Inflammatory macrophage treated with lipopolysaccharide for 1 hour (primary cell): ENCODE measurements at regions not wholly inside any gene's neighbourhood (a gene's known extent, or its start where the extent isn't known, plus 50 kb on each side); places are given as distances from the start of the nearest gene placed in this dataset.

Experiments
- DNase-seq, 2 donors: peaks; one replicate each; pipeline ENCODE4 v3.0.0-alpha.2; 2020 to 2022

GRCh38 chr18:42412896-42413295 lies 457.9 kb downstream of the PIK3C3 start:
- DNase-seq, result no peak

DNA sequence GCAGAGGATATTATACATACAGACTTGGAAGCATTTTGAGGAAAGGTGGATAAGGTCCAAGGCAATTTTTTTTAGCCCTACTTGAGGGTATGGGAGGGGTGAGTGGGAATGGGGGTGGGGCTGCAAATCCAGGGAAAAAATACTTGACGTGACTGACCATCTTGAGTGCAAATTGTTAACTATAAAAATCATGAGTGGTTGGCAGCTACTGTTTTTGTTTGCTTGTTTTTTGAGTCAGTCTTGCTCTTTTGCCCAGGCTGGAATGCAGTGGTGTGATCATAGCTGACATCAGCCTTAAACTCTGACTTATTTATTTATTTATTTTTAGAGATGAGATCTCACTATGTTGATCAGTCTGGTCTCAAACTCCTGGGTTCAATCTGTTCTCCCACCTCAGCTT lies 458.8 kb downstream of the PIK3C3 start:
- DNase-seq, result no peak

GRCh38 chr18:42414756-42415454 lies 459.9 kb downstream of the PIK3C3 start:
- DNase-seq, result no peak

- DNase-seq, result no peak
Measured at GRCh38 chr18:42417189-42417588, 462.2 kb downstream of the PIK3C3 start.

DNA sequence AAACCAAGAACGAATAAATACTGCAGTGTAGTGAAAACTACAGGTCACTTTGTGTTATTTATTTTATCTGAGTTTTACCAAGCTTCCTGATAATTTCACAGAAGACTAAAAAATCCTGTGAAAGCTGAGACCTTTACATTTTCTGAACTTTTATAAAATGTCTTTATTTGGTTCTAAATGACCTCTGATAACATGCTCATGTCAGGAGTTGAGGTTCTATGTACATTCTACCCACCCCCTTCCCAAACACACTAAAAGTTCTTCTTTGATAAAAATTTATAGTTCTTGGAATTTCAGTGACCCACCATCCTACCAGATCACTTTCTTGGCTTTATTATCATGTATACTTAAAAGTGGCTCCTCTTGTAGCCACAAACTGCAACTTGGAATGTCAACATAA lies 463.1 kb downstream of the PIK3C3 start:
- DNase-seq, result no peak

DNA sequence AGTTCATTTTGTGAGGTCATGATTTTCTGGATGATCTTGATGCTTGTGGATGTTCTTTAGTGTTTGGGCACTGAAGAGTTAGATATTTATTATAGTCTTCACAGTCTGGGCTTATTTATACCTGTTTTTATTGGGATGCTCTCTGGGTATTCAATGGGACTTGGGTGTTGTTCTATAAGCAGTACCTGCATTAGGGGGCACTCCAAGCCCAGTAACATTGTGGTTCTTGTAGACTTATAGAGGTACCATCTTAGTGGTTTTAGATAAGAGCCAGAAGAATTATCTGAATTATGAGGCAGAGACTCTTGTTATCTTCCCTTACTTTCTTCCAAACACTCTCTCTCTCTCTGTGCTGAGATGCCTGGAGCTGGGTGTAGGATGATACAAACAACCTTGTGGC lies 470.0 kb downstream of the PIK3C3 start:
- no peak for DNase-seq

DNA sequence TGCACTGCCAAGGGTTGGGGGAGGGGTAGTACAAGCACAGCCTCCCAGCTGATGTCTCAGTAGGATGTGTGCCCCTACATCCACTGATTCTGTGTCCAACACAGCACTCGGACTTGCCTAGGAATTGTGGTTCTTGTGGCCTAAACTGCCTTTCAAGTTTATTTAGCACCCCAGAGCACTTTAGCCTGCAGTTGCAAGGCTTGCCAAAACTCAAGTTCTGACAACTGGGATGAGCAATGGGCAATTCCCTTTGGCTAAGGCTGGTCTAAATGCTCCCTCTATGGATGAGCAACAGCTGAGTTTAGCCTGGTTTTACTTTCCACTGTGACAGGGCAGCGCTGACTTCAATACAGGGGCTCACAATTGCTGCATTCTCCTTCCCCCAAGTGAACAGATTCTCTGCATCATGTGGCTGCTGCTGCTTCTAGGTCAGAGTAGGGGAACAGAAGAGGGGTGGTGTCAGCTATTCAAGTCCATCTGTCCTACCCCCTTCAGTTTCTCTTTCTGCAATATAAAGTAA lies 471.5 kb downstream of the PIK3C3 start:
- DNase-seq, result no peak

- no peak for DNase-seq
Measured at GRCh38 chr18:42429196-42429595, 474.2 kb downstream of the PIK3C3 start.

DNA sequence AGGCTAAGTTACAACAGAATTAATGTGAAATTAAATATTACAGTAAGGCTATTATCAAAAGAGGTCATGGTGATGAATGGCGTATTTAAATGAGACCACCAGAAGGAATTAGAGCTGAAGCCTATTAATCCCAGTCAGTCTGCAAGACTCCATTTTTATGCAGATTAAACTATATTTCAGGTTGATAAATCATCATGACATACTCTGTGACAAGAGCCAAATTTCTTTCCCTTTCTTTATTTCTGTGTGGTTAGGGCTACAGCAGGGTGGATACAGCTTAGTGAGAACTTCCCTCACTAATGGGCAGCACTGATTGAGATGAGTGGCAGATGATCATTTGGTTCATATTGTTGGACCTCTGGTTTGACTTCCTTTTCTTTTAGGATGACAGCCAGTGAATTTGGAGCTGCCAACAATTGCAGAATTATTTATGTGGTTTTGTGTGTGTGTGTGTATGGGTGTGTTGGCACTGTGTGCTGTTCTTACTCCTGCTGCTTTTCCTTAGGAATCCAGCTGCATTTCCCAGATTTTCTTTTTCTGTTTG lies 481.3 kb downstream of the PIK3C3 start:
- no peak for DNase-seq

GRCh38 chr18:42437001-42437400 lies 482.0 kb downstream of the PIK3C3 start:
- DNase-seq, result no peak

DNA sequence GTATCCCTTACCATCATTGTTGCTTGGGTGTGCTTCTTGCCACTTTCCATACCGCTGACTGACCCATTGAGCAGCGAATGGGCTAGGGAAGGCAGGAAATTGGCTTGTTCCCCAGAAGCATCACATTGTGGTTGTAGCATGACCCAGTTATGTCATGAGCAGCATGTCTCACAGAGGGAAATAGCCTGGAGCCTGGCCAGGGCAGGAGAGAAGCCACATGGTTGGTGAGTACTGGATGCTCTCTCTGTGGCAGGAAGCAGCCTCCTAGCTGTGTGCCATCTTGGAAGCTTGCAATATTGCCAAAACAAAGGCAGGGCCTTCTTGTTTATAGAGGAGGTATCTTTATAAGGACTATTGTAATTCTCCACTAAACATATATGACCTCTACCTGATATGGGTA lies 482.6 kb downstream of the PIK3C3 start:
- no peak for DNase-seq

DNA sequence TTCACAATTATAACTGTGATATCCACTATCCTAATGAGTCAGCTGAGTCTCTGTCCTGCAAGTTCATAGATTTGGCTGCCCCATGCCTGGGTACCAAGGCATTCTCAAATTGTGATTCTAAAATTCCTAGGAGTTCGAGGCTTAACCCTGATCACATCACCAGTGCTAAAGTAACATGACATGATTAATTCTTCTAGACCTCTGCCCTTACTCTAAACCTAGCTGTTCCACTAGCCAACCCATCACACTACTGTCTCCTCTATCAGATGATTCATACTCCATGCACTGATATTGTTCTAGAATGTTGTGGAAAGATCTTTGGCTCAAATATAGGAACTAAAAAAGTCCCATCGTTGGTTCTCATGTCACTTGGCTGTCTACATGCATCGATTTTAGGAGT lies 487.6 kb downstream of the PIK3C3 start:
- DNase-seq, result no peak

- DNase-seq, result no peak
Measured at GRCh38 chr18:42444349-42444748, 489.3 kb downstream of the PIK3C3 start.

DNA sequence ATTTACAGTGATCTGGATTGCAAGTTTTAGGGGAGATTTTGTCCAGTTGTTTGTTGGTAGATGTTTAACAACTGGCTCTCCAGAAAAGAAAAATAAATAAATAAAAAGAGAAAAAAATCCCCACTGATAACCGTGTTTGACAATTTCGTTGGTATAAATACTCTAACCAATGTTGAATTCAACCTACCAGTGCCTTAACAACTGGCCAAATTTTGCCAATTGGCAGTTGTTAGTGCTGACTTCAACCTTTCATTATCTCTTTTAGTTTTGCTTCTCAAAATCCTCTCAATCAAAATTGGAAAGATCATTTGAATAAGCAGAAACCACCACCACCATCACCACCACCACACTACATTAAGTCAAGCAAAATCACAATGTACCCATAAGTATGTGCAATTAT lies 490.3 kb downstream of the PIK3C3 start:
- no peak for DNase-seq

DNA sequence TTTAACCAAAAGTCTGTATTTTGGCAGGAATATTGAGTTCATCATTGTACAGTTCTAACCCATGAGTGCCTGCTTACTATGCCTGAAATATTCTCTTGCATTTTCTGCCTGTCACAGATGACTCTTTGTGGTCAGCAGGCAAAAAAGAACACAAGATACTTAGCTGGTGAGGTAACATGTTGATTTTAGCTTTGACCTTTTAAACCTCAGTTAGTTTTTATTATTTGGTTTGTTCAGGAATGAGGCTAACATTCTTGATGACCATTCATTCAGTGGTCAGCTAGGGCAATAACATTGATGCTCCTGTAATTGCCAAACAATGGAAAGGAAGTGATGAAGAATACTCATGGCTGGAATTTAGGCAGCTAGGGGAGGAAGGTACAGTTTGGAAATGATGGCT lies 491.2 kb downstream of the PIK3C3 start:
- no peak for DNase-seq

DNA sequence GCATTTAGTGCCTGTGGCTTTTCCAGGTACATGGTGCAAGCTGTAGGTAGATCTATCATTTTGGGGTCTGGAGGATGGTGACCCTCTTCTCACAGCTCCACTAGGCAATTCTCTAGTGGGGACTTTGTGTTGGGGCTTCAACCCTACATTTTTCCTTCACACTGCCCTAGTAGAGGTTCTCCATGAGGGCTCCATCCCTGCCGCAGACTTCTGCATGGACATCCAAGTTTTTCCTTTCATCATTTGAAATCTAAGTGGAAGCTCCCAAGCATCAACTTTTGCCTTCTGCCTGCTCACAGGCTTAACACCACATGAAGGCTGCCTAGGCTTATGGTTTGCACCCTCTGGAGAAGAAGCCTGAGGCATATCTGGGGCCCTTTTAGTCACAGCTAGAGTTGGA lies 492.7 kb downstream of the PIK3C3 start:
- DNase-seq, result no peak

- DNase-seq, result no peak
Measured at GRCh38 chr18:42458226-42458625, 503.2 kb downstream of the PIK3C3 start.

DNA sequence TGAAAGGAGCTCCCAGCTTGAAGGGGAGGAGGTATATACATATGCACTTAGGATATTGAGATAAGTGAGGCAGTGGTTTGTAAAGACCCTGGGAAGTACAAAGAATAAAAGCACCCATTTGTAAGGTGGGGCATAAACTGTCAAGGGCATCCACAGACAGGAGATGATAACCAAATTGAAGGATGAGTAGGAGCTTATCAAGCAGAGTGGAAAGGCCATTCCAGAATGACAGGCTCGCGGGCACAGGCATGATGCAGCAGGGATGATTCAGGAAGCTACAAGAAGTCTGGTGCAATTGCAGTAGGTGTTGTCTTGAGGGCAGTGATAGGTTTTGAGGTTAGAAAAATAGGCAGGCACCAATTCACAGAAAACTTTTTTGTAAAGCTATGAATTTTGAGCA lies 504.8 kb downstream of the PIK3C3 start:
- DNase-seq, result no peak

DNA sequence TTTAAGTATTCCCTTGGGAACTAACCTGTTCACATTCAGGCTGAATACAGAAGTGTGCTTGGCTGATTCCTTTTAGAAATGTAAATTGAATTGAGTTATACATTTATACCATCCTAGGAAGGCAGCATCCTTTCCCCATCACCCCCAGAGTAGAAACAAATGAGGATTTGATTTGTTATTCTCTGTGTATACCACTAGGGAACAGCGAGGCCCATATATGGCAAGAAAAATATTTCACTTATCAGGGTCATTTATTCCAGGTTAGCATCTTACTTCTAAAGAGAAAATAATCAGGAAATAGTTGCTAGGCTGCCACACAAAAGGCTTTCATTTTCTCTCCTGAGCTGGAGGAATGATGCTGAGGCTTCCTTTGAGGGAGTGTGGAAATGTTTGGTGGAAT lies 516.9 kb downstream of the PIK3C3 start:
- DNase-seq, result no peak

- no peak for DNase-seq
Measured at GRCh38 chr18:42473611-42474010, 518.6 kb downstream of the PIK3C3 start.

DNA sequence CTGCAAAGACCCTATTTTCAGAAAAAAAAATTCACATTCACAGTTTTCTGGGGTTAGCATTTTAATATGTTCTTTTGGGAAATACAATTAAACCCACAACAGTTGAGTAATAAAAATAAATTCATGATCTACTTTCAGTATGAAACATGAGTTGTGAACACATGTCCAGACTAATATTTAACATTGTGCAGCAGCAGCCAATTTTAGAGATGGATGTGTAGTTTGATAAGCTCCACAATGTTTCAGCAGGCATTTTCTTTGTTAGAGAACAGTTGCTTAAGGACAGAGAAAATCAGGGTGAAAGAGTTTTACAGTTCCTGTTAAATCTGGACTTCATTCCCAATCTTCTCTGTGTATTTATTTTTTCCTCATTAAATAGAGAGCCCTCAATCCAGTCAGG lies 519.5 kb downstream of the PIK3C3 start:
- DNase-seq, result no peak

DNA sequence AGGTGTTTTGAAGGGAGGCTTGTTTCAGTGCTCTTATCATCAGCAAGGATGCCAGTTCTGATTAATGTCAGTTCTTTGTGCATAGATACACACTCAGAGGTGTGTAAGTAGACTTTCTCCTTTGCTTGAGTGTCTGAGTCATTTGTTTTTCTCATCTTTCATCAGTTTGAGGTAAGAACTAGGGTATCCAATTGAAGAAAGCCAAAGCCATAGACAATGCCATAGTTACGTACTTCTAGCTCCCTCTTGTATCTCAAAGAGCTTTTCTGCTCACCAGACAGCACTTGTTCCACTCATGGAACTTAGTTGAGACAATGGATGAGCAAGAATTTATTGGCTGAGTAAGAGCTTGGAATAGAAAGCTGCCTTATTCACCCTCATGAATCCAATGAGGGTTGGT lies 520.1 kb downstream of the PIK3C3 start:
- no peak for DNase-seq

DNA sequence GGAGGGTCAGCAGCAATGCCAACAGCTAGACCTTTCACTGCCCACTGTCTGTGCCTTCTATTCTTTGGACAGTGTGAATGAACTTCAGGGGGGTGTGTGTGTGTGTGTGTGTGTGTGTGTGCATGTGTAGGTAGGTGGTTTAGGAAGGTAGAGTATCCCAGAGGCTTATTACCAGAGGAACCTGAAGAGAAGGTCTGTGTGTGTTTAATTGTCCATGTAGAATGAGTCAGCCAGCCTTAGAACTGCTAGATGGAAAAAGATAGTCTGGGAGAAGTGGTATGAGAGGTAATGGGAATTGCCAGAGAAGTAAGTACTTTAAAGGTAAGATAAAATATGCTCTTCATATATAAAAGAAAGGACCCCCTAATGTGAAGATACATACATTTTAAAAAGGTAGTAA lies 522.2 kb downstream of the PIK3C3 start:
- DNase-seq, result no peak

DNA sequence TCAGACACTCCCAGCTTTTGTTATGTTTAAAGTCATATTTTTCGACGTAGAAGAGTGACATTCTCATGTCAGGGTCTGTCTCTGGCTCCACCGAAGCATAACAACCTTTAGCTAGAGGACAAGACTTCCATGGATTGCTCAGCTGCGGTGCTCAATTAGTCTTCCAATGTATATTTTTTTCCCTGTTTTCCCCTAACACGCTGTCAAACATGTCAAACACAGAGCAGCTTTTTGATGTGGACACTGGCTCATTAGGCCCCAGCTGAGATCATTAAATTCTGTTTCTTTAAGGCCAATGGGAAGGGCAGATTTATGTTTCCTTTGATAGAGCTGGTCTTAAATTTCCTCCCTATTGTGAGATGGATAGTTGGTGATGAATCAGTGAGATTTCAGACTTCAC lies 525.4 kb downstream of the PIK3C3 start:
- DNase-seq, result no peak

GRCh38 chr18:42484648-42485047 lies 529.6 kb downstream of the PIK3C3 start:
- DNase-seq, result no peak
